CD14-positive monocyte (primary cell): ENCODE measurements at regions not wholly inside any gene's neighbourhood (a gene's known extent, or its start where the extent isn't known, plus 50 kb on each side); places are given as distances from the start of the nearest gene placed in this dataset.

Source experiments
- DNase-seq, 3 donors: peaks; one replicate each; pipeline ENCODE4 v3.0.0-alpha.2; 2011 to 2022
- H2AFZ ChIP-seq: 2 replicates; pipeline ENCODE4 v1.6.0; 2012; ENCODE audit warnings: mild to moderate bottlenecking, low read depth, low read length, inconsistent platforms; ENCODE audit not compliant: insufficient read depth, poor library complexity, severe bottlenecking
- H3K27ac ChIP-seq, 2 donors: 1 replicate in 1 of 2; 2 replicates in 1 of 2; pipeline ENCODE4 v1.5.1; 2012 to 2013; ENCODE audit warnings: low read length in 2 of 2, control low read depth in 1 of 2, inconsistent platforms in 1 of 2, low read depth in 1 of 2, mild to moderate bottlenecking in 1 of 2
- H3K27me3 ChIP-seq, 2 donors: one replicate each; pipeline versions ENCODE4 v1.6.0 to v1.6.1; 2011 to 2013; ENCODE audit warnings: low read length in 2 of 2; ENCODE audit not compliant: control insufficient read depth in 2 of 2, insufficient read depth in 2 of 2
- H3K36me3 ChIP-seq, 2 donors: replicated peaks in 1 of 2; 1 replicate in 1 of 2; 2 replicates in 1 of 2; pipeline versions ENCODE4 v1.5.1 to v1.6.1; 2012 to 2013; ENCODE audit warnings: low read length in 2 of 2, control low read depth in 1 of 2, inconsistent platforms in 1 of 2, mild to moderate bottlenecking in 1 of 2; ENCODE audit not compliant: insufficient read depth in 2 of 2, control insufficient read depth in 1 of 2
- H3K4me1 ChIP-seq, 2 donors: 1 replicate in 1 of 2; 2 replicates in 1 of 2; pipeline versions ENCODE4 v1.5.1 to v1.6.1; 2012 to 2013; ENCODE audit warnings: low read length in 2 of 2, control low read depth in 1 of 2, inconsistent platforms in 1 of 2, mild to moderate bottlenecking in 1 of 2, moderate library complexity in 1 of 2; ENCODE audit not compliant: insufficient read depth in 2 of 2, control insufficient read depth in 1 of 2
- H3K4me2 ChIP-seq: replicated peaks from 2 replicates; pipeline ENCODE3; 2012; ENCODE audit warnings: low read length, moderate library complexity, mild to moderate bottlenecking; ENCODE audit not compliant: poor library complexity, severe bottlenecking; ENCODE audit errors: extremely low read depth
- H3K4me3 ChIP-seq, 3 experiments: fragments of 200-600 bp in 1 of 3; sonication (generic) in 1 of 3; replicated peaks in 1 of 3; 1 replicate in 2 of 3; 2 replicates in 1 of 3; pipeline ENCODE4 v1.5.1; 2011 to 2013; ENCODE audit warnings: low read length in 3 of 3, mild to moderate bottlenecking in 3 of 3, control low read depth in 2 of 3, low read depth in 2 of 3, inconsistent platforms in 1 of 3, moderate library complexity in 1 of 3
- H3K79me2 ChIP-seq: 2 replicates; pipeline ENCODE4 v1.6.0; 2012; ENCODE audit warnings: mild to moderate bottlenecking, control low read depth, inconsistent platforms, low read length, moderate library complexity; ENCODE audit not compliant: insufficient read depth
- H3K9ac ChIP-seq: 2 replicates; pipeline ENCODE4 v1.6.0; 2017; ENCODE audit warnings: low read length, mild to moderate bottlenecking; ENCODE audit not compliant: insufficient read depth, poor library complexity, severe bottlenecking
- H3K9me3 ChIP-seq, 2 donors: replicated peaks in 1 of 2; 1 replicate in 1 of 2; 2 replicates in 1 of 2; pipeline versions ENCODE4 v1.5.1 to v1.6.1; 2012 to 2013; ENCODE audit warnings: low read length in 2 of 2, control low read depth in 1 of 2; ENCODE audit not compliant: control insufficient read depth in 1 of 2, insufficient read depth in 1 of 2
- H4K20me1 ChIP-seq: 2 replicates; pipeline ENCODE4 v1.6.0; 2012; ENCODE audit warnings: mild to moderate bottlenecking, low read length, control low read depth, moderate library complexity; ENCODE audit not compliant: insufficient read depth
- H3K27ac Mint-ChIP-seq, 7 donors: one replicate each; pipeline ENCODE4 v1.8.0; 2020; ENCODE audit warnings: mild to moderate bottlenecking in 7 of 7, mixed read lengths in 7 of 7, moderate library complexity in 6 of 7, inconsistent platforms in 2 of 7
- H3K27me3 Mint-ChIP-seq, 3 donors: one replicate each; pipeline ENCODE4 v1.8.0; 2021 to 2022; ENCODE audit warnings: low read depth in 3 of 3, mild to moderate bottlenecking in 3 of 3, mixed read lengths in 3 of 3, moderate library complexity in 3 of 3, inconsistent platforms in 1 of 3
- H3K36me3 Mint-ChIP-seq, 2 donors: one replicate each; pipeline ENCODE4 v1.8.0; 2020; ENCODE audit warnings: mixed read lengths in 2 of 2, inconsistent platforms in 1 of 2, mild to moderate bottlenecking in 1 of 2
- H3K4me1 Mint-ChIP-seq: one replicate; pipeline ENCODE4 v1.8.0; 2020; ENCODE audit warnings: mild to moderate bottlenecking, mixed read lengths
- H3K4me3 Mint-ChIP-seq, 2 donors: one replicate each; pipeline ENCODE4 v1.8.0; 2020; ENCODE audit warnings: mild to moderate bottlenecking in 2 of 2, mixed read lengths in 2 of 2, moderate library complexity in 1 of 2
- H3K9me3 Mint-ChIP-seq, 7 donors: one replicate each; pipeline ENCODE4 v1.8.0; 2020 to 2022; ENCODE audit warnings: mixed read lengths in 7 of 7, mild to moderate bottlenecking in 6 of 7, moderate library complexity in 6 of 7, inconsistent platforms in 2 of 7
- WGBS: methylation state at CpG from one replicate; pipeline ENCODE4 v1.1.5; 2013; ENCODE audit warnings: missing lambda C conversion rate; ENCODE audit not compliant: insufficient coverage; 5-methylcytosine and 5-hydroxymethylcytosine counted together
- intact Hi-C, 2 donors: fragments of 100-400 bp; cut with micrococcal nuclease; formaldehyde crosslinking; loops; one replicate each; pipeline versions ENCODE4 v1.15.0 to v1.15.1; 2023
- TF ChIP-seq, protein P1 (sequence below): fragments of 200-600 bp; IDR thresholded peaks from one replicate; pipeline ENCODE4 v1.8.0; 2022; ENCODE audit warnings: antibody characterized with exemption, mild to moderate bottlenecking

DNA sequence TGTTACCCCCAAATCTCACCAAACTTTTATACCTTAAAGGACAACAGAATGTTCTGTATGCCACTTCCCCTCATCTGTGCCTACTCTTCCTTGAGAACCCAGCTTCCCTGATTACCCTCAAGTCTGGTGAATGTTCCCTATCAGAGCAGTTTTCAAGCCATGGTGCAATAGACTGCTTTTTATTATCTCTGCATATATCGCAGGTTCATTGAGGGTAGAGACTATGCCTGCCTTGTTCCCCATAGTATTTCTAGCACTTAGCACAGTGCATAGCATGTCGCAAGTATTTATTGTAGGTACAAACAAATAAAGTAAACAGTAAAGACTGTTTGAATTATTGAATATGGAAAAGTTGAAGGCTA is 146.6 kb downstream of the HAUS1 start:
- H3K36me3 Mint-ChIP-seq, result peaks cover 19 to 32% of the 10 kb centered on the region in 2 donors
- H3K4me2 ChIP-seq, result peak overlapping the region; percentile 59
- peaks cover 24 to 34% of the 10 kb centered on the region in 2 donors for H3K4me1 ChIP-seq
- peak overlapping the region; percentile 35 for H2AFZ ChIP-seq
- peaks cover 62% of the 10 kb centered on the region for H3K79me2 ChIP-seq
- no CpG with 5 or more reads among the region's 2 CpGs for WGBS
- peak overlapping the region; percentile 58 to 93 for H3K4me3 Mint-ChIP-seq
- no peaks in the 10 kb centered on the region for H3K27me3 ChIP-seq
- H3K9me3 ChIP-seq, result no peaks in the 10 kb centered on the region
- H3K27me3 Mint-ChIP-seq, result peaks cover 0 to 3% (median 3%) of the 10 kb centered on the region in 3 donors
- DNase-seq, result no peak
- H3K4me1 Mint-ChIP-seq, result peaks cover 37% of the 10 kb centered on the region
- intact Hi-C loops, result no loop called here
- peak overlapping the region in 2 of 3 experiments; percentile 34 to 60 for H3K4me3 ChIP-seq
- peak overlapping the region; percentile 39 for H3K9ac ChIP-seq
- peak overlapping the region; percentile 18 to 89 for H3K27ac ChIP-seq
- no peaks in the 10 kb centered on the region for H3K9me3 Mint-ChIP-seq
- TF ChIP-seq, protein P1, sequence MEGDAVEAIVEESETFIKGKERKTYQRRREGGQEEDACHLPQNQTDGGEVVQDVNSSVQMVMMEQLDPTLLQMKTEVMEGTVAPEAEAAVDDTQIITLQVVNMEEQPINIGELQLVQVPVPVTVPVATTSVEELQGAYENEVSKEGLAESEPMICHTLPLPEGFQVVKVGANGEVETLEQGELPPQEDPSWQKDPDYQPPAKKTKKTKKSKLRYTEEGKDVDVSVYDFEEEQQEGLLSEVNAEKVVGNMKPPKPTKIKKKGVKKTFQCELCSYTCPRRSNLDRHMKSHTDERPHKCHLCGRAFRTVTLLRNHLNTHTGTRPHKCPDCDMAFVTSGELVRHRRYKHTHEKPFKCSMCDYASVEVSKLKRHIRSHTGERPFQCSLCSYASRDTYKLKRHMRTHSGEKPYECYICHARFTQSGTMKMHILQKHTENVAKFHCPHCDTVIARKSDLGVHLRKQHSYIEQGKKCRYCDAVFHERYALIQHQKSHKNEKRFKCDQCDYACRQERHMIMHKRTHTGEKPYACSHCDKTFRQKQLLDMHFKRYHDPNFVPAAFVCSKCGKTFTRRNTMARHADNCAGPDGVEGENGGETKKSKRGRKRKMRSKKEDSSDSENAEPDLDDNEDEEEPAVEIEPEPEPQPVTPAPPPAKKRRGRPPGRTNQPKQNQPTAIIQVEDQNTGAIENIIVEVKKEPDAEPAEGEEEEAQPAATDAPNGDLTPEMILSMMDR, result no peak
- H3K36me3 ChIP-seq, result peaks cover 6 to 30% of the 10 kb centered on the region in 2 donors
- peak overlapping the region; percentile 87 to 96 (median 94) for H3K27ac Mint-ChIP-seq
- H4K20me1 ChIP-seq, result peaks cover 17% of the 10 kb centered on the region

DNA sequence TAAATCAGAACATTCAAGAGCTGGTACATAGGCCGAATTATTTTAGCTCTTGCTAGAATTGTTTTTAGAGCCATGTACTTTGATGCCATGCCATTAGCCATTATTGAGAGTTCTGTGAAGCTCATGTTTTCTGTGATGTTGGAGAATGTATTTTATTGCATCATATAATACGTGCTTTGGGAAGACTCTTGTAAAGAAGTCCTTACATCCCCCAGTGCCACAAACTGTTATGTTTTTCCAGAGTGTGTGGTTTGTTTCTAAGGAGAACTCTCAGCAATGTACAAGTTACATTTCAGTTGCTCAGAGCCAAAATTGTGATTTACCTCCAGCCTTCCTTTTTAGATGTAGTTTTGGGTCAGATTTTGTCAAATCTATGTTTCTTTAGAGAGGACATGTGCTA is 148.6 kb downstream of the HAUS1 start:
- H3K36me3 Mint-ChIP-seq, result peaks cover 30 to 52% of the 10 kb centered on the region in 2 donors
- no peaks in the 10 kb centered on the region for H3K9me3 ChIP-seq
- no peak overlapping the region for H3K4me2 ChIP-seq
- peaks cover 22% of the 10 kb centered on the region for H4K20me1 ChIP-seq
- H3K9me3 Mint-ChIP-seq, result no peaks in the 10 kb centered on the region
- no peaks in the 10 kb centered on the region for H3K27me3 ChIP-seq
- WGBS, result 83% methylated on average over 1 of the region's 2 CpGs
- peaks cover 0 to 3% (median 2%) of the 10 kb centered on the region in 3 donors for H3K27me3 Mint-ChIP-seq
- intact Hi-C loops, result no loop called here
- H2AFZ ChIP-seq, result no peak overlapping the region
- H3K9ac ChIP-seq, result no peak overlapping the region
- no peak for DNase-seq
- no peak overlapping the region for H3K4me3 Mint-ChIP-seq
- H3K27ac ChIP-seq, result peak overlapping the region in 1 of 2 donors; percentile 89
- H3K4me1 ChIP-seq, result peaks cover 24 to 34% of the 10 kb centered on the region in 2 donors
- TF ChIP-seq, protein P1, result no peak
- no peak overlapping the region for H3K4me3 ChIP-seq
- no peak overlapping the region for H3K27ac Mint-ChIP-seq
- H3K79me2 ChIP-seq, result peaks cover 59% of the 10 kb centered on the region
- H3K4me1 Mint-ChIP-seq, result peaks cover 37% of the 10 kb centered on the region
- peaks cover 10 to 48% of the 10 kb centered on the region in 2 donors for H3K36me3 ChIP-seq
